AG10803 (cell line): ENCODE measurements at regions not wholly inside any gene's neighbourhood (a gene's known extent, or its start where the extent isn't known, plus 50 kb on each side); places are given as distances from the start of the nearest gene placed in this dataset.

Experiments used
- DNase-seq: peaks from one replicate; pipeline ENCODE4 v3.0.0; 2010; ENCODE audit warnings: low read depth
- H3K4me3 ChIP-seq: 2 replicates; pipeline ENCODE4 v1.5.1; 2011; ENCODE audit warnings: mild to moderate bottlenecking, low read length, control low read depth
- CTCF ChIP-seq: conservative IDR thresholded peaks from 2 replicates; pipeline ENCODE4 v1.5.1; 2011; ENCODE audit warnings: mild to moderate bottlenecking, low read length, control low read depth, inconsistent platforms

DNA sequence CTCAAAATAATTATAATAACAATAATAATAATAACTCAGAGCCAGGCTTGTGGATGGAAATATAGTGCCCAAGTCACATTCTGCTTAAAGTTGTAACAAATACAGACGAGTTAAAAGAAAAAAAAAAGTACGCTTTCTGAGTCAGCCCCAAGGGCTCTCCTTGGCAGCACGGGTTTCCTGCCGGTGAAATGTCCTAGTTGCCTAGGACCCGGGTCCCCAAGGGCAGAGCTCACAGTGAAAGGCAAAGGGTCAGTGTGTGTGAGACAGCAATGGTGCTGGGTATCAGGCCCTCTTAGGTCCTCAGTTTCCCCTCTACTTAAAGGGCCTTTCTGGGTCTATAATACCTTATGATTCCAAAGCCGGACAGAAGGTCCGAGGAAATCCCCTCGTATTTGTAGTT, 96.3 kb upstream of the CLMN start:
- no peak for TF ChIP-seq CTCF
- no peak overlapping the region for H3K4me3 ChIP-seq
- DNase-seq = no peak

- no peak for DNase-seq
- no peak overlapping the region for H3K4me3 ChIP-seq
- no peak for TF ChIP-seq CTCF
Observed at GRCh38 chr14:95413289-95414215, 93.8 kb upstream of the CLMN start.

DNA sequence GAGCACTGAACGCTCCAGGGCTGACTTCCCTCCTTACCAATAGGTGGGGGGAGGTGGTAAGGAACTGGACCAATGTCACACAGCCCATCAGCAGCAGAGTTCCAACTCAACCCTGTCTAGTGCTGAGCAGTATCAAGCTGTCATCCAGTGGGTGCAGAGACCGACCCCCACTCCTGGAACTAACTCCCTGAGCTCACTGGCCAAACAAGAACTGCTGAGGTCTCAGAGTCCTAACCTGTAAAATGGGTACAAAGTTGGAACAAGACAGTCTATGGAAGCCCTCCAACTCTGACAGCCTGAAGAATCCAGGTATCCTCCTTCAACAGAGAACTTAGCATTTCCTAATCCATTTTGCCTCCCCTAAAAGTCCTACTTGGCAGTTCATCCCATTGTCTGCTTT, 91.1 kb upstream of the CLMN start:
- no peak for TF ChIP-seq CTCF
- DNase-seq = no peak
- H3K4me3 ChIP-seq = no peak overlapping the region

DNA sequence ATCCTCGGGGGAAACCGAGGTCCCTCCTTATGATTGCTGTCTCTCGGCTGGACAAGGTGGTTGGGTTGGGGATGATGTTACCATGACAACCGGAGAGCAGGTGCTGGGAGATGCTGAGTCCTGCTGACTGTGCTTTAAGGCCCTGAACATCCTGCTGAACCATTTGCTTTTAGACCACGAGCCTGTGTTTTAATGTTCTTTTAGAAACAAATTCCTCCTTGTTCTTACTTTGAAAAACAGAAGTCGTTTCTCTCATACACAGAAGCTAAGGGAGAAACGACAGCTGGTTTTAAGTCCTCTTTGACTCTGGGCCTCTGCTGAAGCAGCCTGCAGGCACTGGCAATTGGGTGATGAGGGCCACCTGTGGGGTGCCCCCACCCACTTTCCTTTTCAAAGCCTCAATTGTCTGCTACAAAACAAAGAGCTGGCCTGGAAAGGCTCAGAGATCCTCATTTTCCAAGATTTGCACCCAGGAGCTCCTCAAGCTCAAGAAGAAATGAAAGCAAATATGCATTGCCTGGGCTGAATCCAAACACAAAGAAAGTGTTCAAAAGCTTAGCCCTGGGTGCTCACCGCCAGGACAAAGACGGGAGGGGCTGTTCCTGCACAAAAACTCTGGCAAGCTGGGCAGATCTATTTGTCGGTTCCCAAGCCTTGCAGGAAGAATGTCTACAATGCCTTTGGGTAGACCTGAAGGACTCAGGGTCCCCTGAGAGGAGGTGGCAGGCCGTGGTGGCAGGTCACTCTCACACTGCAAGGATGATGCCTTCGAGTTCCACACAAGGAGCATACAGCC, 90.0 kb upstream of the CLMN start:
- H3K4me3 ChIP-seq = no peak overlapping the region
- TF ChIP-seq CTCF = no peak
- DNase-seq = no peak

DNA sequence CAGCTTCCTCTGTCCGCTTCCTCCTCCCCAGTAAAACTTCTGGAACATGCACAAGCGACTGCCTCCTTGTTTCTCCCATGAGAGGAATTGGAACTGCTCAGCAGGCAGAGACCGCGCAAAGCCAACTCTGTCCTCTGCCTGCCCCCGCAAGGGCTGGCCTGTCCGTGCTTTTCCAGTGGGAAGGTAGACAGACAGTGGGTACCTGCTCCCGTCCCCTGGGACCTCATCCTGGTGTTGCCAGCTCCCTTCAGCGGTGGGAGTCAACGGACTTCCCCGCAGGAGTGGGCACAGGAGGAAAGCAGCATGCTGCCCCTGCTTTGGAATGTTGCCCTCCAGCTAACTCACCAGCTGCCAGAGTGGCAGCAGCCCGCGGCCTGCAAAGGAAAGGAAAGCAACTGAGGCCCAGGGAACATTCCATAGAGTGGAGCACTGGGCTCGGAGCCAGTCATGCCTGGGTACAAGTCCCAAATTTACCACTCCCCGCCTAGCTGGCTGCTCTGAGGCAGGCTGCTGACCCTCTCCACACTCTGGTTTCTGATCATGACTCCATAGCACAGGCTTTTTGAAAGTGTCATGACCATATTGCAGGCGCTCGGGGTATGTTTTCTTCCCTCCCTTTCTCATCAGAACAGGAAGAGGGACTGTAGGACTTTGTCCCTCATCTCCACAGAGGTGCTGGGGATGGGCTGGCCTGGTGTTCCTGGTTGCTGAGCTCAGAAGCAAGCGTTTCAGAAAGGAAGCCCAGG, 89.2 kb upstream of the CLMN start:
- no peak for TF ChIP-seq CTCF
- no peak overlapping the region for H3K4me3 ChIP-seq
- DNase-seq = no peak

- no peak for TF ChIP-seq CTCF
- no peak overlapping the region for H3K4me3 ChIP-seq
- no peak for DNase-seq
Observed at GRCh38 chr14:95407354-95407753, 87.6 kb upstream of the CLMN start.
